K562 (cell line): ENCODE measurements at regions not wholly inside any gene's neighbourhood (a gene's known extent, or its start where the extent isn't known, plus 50 kb on each side); places are given as distances from the start of the nearest gene placed in this dataset.

Experiments
- CHD4 ChIP-seq: fragments of 200-600 bp; sonication (generic); IDR thresholded peaks from 3 replicates; pipeline ENCODE4 v1.6.1; 2012; ENCODE audit warnings: low read depth, mild to moderate bottlenecking, mixed read lengths, low read length, inconsistent platforms; ENCODE audit not compliant: insufficient read depth, insufficient replicate concordance, poor library complexity, severe bottlenecking
- ELF1 ChIP-seq: fragments of 200-800 bp; sonication (Bioruptor generic); IDR thresholded peaks from 2 replicates; pipeline ENCODE4 v1.6.1; 2016; ENCODE audit warnings: missing genetic modification characterization, missing compliant biosample characterization
- RAD21 ChIP-seq, 2 experiments: fragments of 250-450 bp in 1 of 2; fragments of 450-650 bp in 1 of 2; sonication (Bioruptor Pico) in 1 of 2; formaldehyde crosslinking in 1 of 2; IDR thresholded peaks in 1 of 2; conservative IDR thresholded peaks in 1 of 2; 2 replicates each; pipeline versions ENCODE4 v1.4.0 to v1.8.0; 2020 to 2022; ENCODE audit warnings: mild to moderate bottlenecking in 2 of 2, moderate library complexity in 1 of 2
- TBL1XR1 ChIP-seq, 2 experiments: IDR thresholded peaks; 2 replicates each; pipeline ENCODE4 v1.6.1; 2012; ENCODE audit warnings: improper control_type of control experiment in 2 of 2, low read length in 2 of 2, mild to moderate bottlenecking in 1 of 2
- ZNF354B ChIP-seq: fragments of 250-450 bp; sonication (Bioruptor Pico); IDR thresholded peaks from 2 replicates; pipeline ENCODE4 v1.4.0; 2020
- TF ChIP-seq, protein P1 (sequence below): sonication (generic); formaldehyde crosslinking; IDR thresholded peaks from 2 replicates; pipeline ENCODE4 v1.8.0; 2023; ENCODE audit warnings: mild to moderate bottlenecking, missing genetic modification reagents

DNA sequence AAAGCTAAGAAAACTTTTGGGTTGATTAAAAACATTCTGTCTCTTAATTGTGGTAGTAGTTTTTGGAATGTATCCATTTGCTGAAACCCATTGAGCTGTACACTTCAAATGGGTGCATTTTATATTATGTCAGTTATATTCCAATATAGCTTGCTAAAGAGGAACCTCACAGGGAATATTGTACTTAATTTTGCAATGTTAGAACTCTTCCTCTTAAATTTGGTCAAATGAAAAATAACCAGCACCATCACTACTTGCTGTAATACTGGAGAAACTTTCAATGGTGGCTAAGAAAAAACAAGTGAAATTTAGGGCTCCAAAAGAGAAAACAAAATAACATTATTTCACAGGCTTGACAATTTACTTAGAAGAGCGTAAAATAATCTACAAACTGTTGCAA lies 651.5 kb downstream of the MAFB start:
- no peak for TF ChIP-seq CHD4
- TF ChIP-seq RAD21 (CRISPR knock-in tag; conservative IDR thresholded peaks at IDR 0.05 in 1 of 2, IDR thresholded peaks at IDR 0.05 in 1 of 2), result no peak
- TF ChIP-seq, protein P1, sequence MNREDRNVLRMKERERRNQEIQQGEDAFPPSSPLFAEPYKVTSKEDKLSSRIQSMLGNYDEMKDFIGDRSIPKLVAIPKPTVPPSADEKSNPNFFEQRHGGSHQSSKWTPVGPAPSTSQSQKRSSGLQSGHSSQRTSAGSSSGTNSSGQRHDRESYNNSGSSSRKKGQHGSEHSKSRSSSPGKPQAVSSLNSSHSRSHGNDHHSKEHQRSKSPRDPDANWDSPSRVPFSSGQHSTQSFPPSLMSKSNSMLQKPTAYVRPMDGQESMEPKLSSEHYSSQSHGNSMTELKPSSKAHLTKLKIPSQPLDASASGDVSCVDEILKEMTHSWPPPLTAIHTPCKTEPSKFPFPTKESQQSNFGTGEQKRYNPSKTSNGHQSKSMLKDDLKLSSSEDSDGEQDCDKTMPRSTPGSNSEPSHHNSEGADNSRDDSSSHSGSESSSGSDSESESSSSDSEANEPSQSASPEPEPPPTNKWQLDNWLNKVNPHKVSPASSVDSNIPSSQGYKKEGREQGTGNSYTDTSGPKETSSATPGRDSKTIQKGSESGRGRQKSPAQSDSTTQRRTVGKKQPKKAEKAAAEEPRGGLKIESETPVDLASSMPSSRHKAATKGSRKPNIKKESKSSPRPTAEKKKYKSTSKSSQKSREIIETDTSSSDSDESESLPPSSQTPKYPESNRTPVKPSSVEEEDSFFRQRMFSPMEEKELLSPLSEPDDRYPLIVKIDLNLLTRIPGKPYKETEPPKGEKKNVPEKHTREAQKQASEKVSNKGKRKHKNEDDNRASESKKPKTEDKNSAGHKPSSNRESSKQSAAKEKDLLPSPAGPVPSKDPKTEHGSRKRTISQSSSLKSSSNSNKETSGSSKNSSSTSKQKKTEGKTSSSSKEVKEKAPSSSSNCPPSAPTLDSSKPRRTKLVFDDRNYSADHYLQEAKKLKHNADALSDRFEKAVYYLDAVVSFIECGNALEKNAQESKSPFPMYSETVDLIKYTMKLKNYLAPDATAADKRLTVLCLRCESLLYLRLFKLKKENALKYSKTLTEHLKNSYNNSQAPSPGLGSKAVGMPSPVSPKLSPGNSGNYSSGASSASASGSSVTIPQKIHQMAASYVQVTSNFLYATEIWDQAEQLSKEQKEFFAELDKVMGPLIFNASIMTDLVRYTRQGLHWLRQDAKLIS (CRISPR knock-in tag), result no peak
- no peak for TF ChIP-seq TBL1XR1 (IDR thresholded peaks at IDR 0.05; ENCODE audit: low read length in 2 of 2)
- TF ChIP-seq ZNF354B (CRISPR knock-in tag), result no peak
- no peak for TF ChIP-seq ELF1 (tag)
